Duodenal mucosa (tissue), 2 donors: ENCODE measurements at regions not wholly inside any gene's neighbourhood (a gene's known extent, or its start where the extent isn't known, plus 50 kb on each side); places are given as distances from the start of the nearest gene placed in this dataset.

Source experiments
- H3K27ac ChIP-seq: one replicate; pipeline ENCODE4 v1.7.0; 2013; ENCODE audit warnings: low read depth, low read length
- H3K27me3 ChIP-seq, 2 donors: one replicate each; pipeline ENCODE4 v1.7.0; 2013; ENCODE audit warnings: low read length in 2 of 2, control low read depth in 1 of 2; ENCODE audit not compliant: insufficient read depth in 2 of 2, control insufficient read depth in 1 of 2
- H3K36me3 ChIP-seq, 2 donors: one replicate each; pipeline ENCODE4 v1.7.0; 2013; ENCODE audit warnings: low read length in 2 of 2, control low read depth in 1 of 2; ENCODE audit not compliant: insufficient read depth in 2 of 2, control insufficient read depth in 1 of 2
- H3K4me1 ChIP-seq, 2 donors: one replicate each; pipeline ENCODE4 v1.7.0; 2013; ENCODE audit warnings: low read length in 2 of 2, control low read depth in 1 of 2; ENCODE audit not compliant: insufficient read depth in 2 of 2, control insufficient read depth in 1 of 2
- H3K4me3 ChIP-seq, 2 donors: one replicate each; pipeline ENCODE4 v1.7.0; 2013; ENCODE audit warnings: low read length in 2 of 2, low read depth in 1 of 2
- H3K9ac ChIP-seq, 2 donors: one replicate each; pipeline ENCODE4 v1.7.0; 2013; ENCODE audit warnings: low read length in 2 of 2, low read depth in 1 of 2
- H3K9me3 ChIP-seq, 2 donors: one replicate each; pipeline ENCODE4 v1.7.0; 2013; ENCODE audit warnings: low read length in 2 of 2, control low read depth in 1 of 2; ENCODE audit not compliant: control insufficient read depth in 1 of 2

DNA sequence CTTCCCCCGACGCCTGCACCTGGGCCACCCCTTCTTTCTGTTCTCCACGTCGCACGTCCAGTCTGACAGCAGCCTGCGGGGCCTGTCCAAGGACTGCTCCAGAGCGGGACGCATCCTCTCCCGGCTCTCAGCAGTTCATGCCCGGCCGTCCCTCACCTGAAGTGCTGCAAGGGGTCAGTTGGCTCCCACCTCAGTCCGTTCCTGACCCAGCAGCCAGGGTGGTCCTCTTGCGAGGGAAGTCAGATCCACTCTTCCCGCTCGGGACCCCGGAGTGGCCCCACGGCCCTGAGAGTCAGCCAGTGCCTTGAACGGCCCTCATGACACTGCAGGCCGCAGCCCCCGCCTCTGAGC lies 249.7 kb upstream of the IRX4 start:
- H3K4me3 ChIP-seq: no peak overlapping the region
- H3K36me3 ChIP-seq: no peaks in the 10 kb centered on the region
- peaks cover 0 to 3% of the 10 kb centered on the region in 2 donors for H3K27me3 ChIP-seq
- no peak overlapping the region for H3K27ac ChIP-seq
- no peaks in the 10 kb centered on the region for H3K9me3 ChIP-seq
- no peak overlapping the region for H3K9ac ChIP-seq
- H3K4me1 ChIP-seq: no peaks in the 10 kb centered on the region

GRCh38 chr5:2131826-2132496 lies 249.2 kb upstream of the IRX4 start:
- Histone ChIP-seq H3K36me3 (no peaks in the 10 kb centered on the region), H3K9ac (no peak overlapping the region), H3K27ac (no peak overlapping the region), H3K9me3 (no peaks in the 10 kb centered on the region), H3K4me1 (no peaks in the 10 kb centered on the region), H3K27me3 (peaks cover 0 to 3% of the 10 kb centered on the region in 2 donors), H3K4me3 (no peak overlapping the region)

DNA sequence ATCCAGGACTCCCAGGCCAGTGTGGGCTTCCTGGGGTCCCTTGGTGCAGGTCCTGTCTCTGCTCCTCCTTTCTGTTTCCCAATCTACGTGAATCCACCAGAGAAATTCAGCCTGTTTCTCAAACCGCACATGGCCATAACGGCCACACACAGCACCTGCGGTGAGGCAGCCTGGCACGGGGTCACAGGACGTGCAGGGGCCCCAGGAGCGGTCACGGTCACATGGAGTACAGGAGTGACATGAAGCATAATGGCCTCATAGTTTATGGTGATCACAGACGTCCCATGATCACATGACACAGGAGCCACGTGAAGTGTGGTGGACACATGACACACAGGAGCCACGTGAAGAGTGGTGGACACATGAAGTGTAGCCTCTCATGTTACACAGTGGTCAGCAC lies 248.5 kb upstream of the IRX4 start:
- H3K4me1 ChIP-seq: no peaks in the 10 kb centered on the region
- no peaks in the 10 kb centered on the region for H3K9me3 ChIP-seq
- H3K27me3 ChIP-seq: peaks cover 0 to 3% of the 10 kb centered on the region in 2 donors
- no peak overlapping the region for H3K9ac ChIP-seq
- H3K27ac ChIP-seq: no peak overlapping the region
- H3K36me3 ChIP-seq: no peaks in the 10 kb centered on the region
- no peak overlapping the region for H3K4me3 ChIP-seq

DNA sequence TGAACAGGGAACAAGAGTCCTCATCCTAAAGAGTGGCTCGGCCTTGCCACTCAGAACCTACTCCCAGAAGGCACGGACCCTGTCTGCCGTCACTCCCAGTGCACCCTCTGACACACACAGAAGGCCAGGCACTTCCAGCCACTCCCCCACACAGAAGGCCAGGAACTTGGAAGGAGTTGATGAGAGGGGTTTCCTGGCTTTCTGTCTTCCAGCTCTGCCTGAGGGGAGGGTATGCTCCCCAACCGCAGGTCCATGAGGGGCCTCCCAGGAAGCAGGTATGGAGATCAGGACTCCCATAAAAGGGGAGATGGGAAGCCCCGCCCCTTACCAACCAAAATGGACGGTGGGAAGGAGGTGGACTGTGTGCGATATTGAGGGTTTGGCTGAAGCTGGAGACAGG lies 247.6 kb upstream of the IRX4 start:
- Histone ChIP-seq H3K36me3 (no peaks in the 10 kb centered on the region), H3K27me3 (peaks cover 0 to 3% of the 10 kb centered on the region in 2 donors)

GRCh38 chr5:2129568-2130272 lies 247.0 kb upstream of the IRX4 start:
- Histone ChIP-seq H3K4me3 (no peak overlapping the region), H3K9ac (no peak overlapping the region)

More for the DNA sequence above, 247.6 kb upstream of the IRX4 start:
- Histone ChIP-seq H3K4me3 (no peak overlapping the region), H3K9ac (no peak overlapping the region), H3K4me1 (no peaks in the 10 kb centered on the region), H3K27ac (no peak overlapping the region), H3K9me3 (no peaks in the 10 kb centered on the region)

DNA sequence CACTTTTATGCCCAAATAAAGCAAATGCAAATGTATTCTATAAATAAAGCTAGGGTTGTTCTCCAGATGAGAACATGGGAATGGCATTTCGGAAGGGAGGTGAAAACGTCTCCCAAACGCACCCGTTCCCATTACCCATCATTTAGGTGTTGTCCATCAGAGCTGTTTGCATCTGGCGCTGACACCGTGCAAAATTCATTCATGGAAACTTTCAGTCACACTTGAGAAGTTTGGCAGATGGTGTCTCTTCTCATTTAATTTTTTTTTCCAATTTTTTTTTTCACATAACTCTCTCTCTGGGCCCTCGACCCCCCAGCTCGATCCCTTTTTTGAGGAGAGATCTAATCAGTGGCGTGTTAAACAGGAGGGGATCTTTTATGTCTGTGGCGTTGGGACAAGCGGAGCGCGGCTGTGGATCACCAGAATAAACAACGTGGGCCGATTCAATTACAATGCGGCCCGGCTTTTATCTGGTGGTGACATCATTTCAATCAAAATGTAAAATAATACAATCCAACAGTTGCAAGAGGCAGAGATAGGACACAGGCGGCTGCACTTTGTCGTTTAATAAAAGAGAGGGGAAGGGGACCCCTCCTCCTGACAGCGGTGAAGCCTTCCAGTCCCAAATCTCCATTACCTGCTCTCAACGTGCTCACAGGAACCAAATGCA lies 246.1 kb upstream of the IRX4 start:
- Histone ChIP-seq H3K27me3 (peaks cover 0 to 3% of the 10 kb centered on the region in 2 donors), H3K27ac (no peak overlapping the region), H3K36me3 (no peaks in the 10 kb centered on the region), H3K4me3 (no peak overlapping the region), H3K9ac (no peak overlapping the region), H3K4me1 (no peaks in the 10 kb centered on the region), H3K9me3 (no peaks in the 10 kb centered on the region)

More at GRCh38 chr5:2129568-2130272, 247.0 kb upstream of the IRX4 start:
- Histone ChIP-seq H3K9me3 (no peaks in the 10 kb centered on the region), H3K4me1 (no peaks in the 10 kb centered on the region), H3K36me3 (no peaks in the 10 kb centered on the region), H3K27ac (no peak overlapping the region), H3K27me3 (peaks cover 0 to 3% of the 10 kb centered on the region in 2 donors)

DNA sequence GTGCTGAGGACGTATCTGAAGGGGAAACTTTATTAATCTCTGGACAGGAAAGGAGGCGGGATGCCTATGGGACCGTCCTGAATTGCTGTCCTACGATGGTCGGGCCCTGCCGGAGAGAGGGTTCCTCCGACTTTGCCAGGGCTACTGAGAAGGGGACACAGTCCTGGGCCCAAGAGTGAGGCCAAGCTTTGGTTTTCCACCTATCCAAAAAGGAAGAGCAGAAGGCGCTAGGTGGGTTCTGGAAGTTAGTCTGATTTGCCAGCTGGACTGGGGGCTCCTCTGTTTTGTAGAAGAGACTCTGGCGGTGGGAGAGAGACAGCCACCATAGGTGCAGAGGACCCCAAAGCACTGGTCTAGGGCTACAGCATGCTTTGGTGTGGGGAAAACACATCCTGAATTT lies 243.8 kb upstream of the IRX4 start:
- peaks cover 0 to 3% of the 10 kb centered on the region in 2 donors for H3K27me3 ChIP-seq
- no peak overlapping the region for H3K9ac ChIP-seq
- no peaks in the 10 kb centered on the region for H3K9me3 ChIP-seq

GRCh38 chr5:2125901-2126265 lies 243.2 kb upstream of the IRX4 start:
- Histone ChIP-seq H3K36me3 (no peaks in the 10 kb centered on the region), H3K9me3 (no peaks in the 10 kb centered on the region), H3K27me3 (peaks cover 0 to 3% of the 10 kb centered on the region in 2 donors), H3K27ac (no peak overlapping the region), H3K9ac (no peak overlapping the region), H3K4me1 (no peaks in the 10 kb centered on the region), H3K4me3 (no peak overlapping the region)

More for the DNA sequence above, 243.8 kb upstream of the IRX4 start:
- no peaks in the 10 kb centered on the region for H3K4me1 ChIP-seq
- no peaks in the 10 kb centered on the region for H3K36me3 ChIP-seq
- no peak overlapping the region for H3K4me3 ChIP-seq
- no peak overlapping the region for H3K27ac ChIP-seq

- Histone ChIP-seq H3K27me3 (peaks cover 0 to 3% of the 10 kb centered on the region in 2 donors), H3K9me3 (no peaks in the 10 kb centered on the region), H3K4me1 (no peaks in the 10 kb centered on the region), H3K4me3 (no peak overlapping the region), H3K36me3 (no peaks in the 10 kb centered on the region), H3K27ac (no peak overlapping the region), H3K9ac (no peak overlapping the region)
These were observed 242.6 kb upstream of the IRX4 start for GRCh38 chr5:2125171-2125900.
